Activated T-cell treated with anti-CD3 and anti-CD28 coated beads for 48 hours (primary cell): ENCODE measurements at regions not wholly inside any gene's neighbourhood (a gene's known extent, or its start where the extent isn't known, plus 50 kb on each side); places are given as distances from the start of the nearest gene placed in this dataset.
A peak's percentile ranks its signal among the peaks of the same experiment; 100 is the strongest.
"Not testable (repeated sequence)": the region's sequence is repeated elsewhere in the genome, so short reads cannot be mapped to it uniquely, and the experiment has no call there.

Experiments used
- DNase-seq: peaks from one replicate; pipeline ENCODE4 v3.0.0-alpha.2; 2020; ENCODE audit warnings: low read depth

GRCh38 chr4:25981749-25982148 lies 67.7 kb downstream of the SMIM20 start:
- DNase-seq = no peak

- DNase-seq = no peak
Observed at GRCh38 chr4:25982962-25983361, 68.9 kb downstream of the SMIM20 start.

GRCh38 chr4:25984266-25984665 lies 70.2 kb downstream of the SMIM20 start:
- no peak for DNase-seq

GRCh38 chr4:25984796-25985195 lies 70.8 kb downstream of the SMIM20 start:
- no peak for DNase-seq

GRCh38 chr4:25986807-25987206 lies 72.8 kb downstream of the SMIM20 start:
- no peak for DNase-seq

- no peak for DNase-seq
Observed at GRCh38 chr4:25991340-25991739, 77.3 kb downstream of the SMIM20 start.

GRCh38 chr4:25993395-25994185 lies 79.6 kb downstream of the SMIM20 start:
- DNase-seq = peak; percentile 30

- DNase-seq = not testable (repeated sequence)
Observed at GRCh38 chr4:25994577-25994976, 80.6 kb downstream of the SMIM20 start.

- no peak for DNase-seq
Observed at GRCh38 chr4:26000274-26000950, 86.4 kb downstream of the SMIM20 start.

- no peak for DNase-seq
Observed at GRCh38 chr4:26001413-26001812, 87.4 kb downstream of the SMIM20 start.

- no peak for DNase-seq
Observed at GRCh38 chr4:26001816-26002215, 87.8 kb downstream of the SMIM20 start.

GRCh38 chr4:26003056-26003455 lies 89.0 kb downstream of the SMIM20 start:
- no peak for DNase-seq

GRCh38 chr4:26004290-26004689 lies 90.3 kb downstream of the SMIM20 start:
- DNase-seq = no peak

- DNase-seq = no peak
Observed at GRCh38 chr4:26005764-26006163, 91.7 kb downstream of the SMIM20 start.

GRCh38 chr4:26008737-26009136 lies 94.7 kb downstream of the SMIM20 start:
- DNase-seq = no peak

GRCh38 chr4:26009502-26009901 lies 95.5 kb downstream of the SMIM20 start:
- DNase-seq = no peak

GRCh38 chr4:26010304-26010703 lies 96.3 kb downstream of the SMIM20 start:
- DNase-seq = no peak

- DNase-seq = no peak
Observed at GRCh38 chr4:26013629-26014028, 99.6 kb downstream of the SMIM20 start.

- no peak for DNase-seq
Observed at GRCh38 chr4:26015133-26015651, 101.2 kb downstream of the SMIM20 start.

- DNase-seq = no peak
Observed at GRCh38 chr4:26015906-26016305, 101.9 kb downstream of the SMIM20 start.

- no peak for DNase-seq
Observed at GRCh38 chr4:26017531-26017930, 103.5 kb downstream of the SMIM20 start.

GRCh38 chr4:26017961-26018700 lies 104.1 kb downstream of the SMIM20 start:
- DNase-seq = not testable (repeated sequence)
